CD4-positive, CD25-positive, alpha-beta regulatory T cell (primary cell): ENCODE measurements at regions not wholly inside any gene's neighbourhood (a gene's known extent, or its start where the extent isn't known, plus 50 kb on each side); places are given as distances from the start of the nearest gene placed in this dataset.

ENCODE experiments used
- ATAC-seq, 2 donors: fragments of 150-1000 bp; cut with Tn5 transposase; one replicate each; pipeline ENCODE4 v1.10.0; 2021; ENCODE audit warnings: low read depth in 2 of 2, moderate number of reproducible peaks in 2 of 2, moderate library complexity in 1 of 2
- DNase-seq, 3 donors: peaks; one replicate each; pipeline versions ENCODE4 v3.0.0 to v3.0.0-alpha.2; 2012 to 2022; ENCODE audit warnings: mixed read lengths in 1 of 3
- H3K27ac ChIP-seq: one replicate; pipeline ENCODE4 v1.7.0; 2013; ENCODE audit warnings: mild to moderate bottlenecking, low read length; ENCODE audit not compliant: insufficient read depth, poor library complexity, severe bottlenecking
- H3K27me3 ChIP-seq: one replicate; pipeline ENCODE4 v1.7.0; 2013; ENCODE audit warnings: low read length; ENCODE audit not compliant: control insufficient read depth, insufficient read depth
- H3K36me3 ChIP-seq: one replicate; pipeline ENCODE4 v1.7.0; 2013; ENCODE audit warnings: mild to moderate bottlenecking, low read length, moderate library complexity; ENCODE audit not compliant: control insufficient read depth, insufficient read depth
- H3K4me1 ChIP-seq: 2 replicates; pipeline ENCODE4 v1.7.0; 2013; ENCODE audit warnings: mild to moderate bottlenecking, low read length; ENCODE audit not compliant: insufficient read depth, control insufficient read depth, poor library complexity, severe bottlenecking
- H3K4me3 ChIP-seq: one replicate; pipeline ENCODE4 v1.7.0; 2013; ENCODE audit warnings: low read depth, mild to moderate bottlenecking, low read length, moderate library complexity
- H3K9me3 ChIP-seq, 2 experiments: 1 replicate in 1 of 2; 2 replicates in 1 of 2; pipeline ENCODE4 v1.7.0; 2013; ENCODE audit warnings: low read length in 2 of 2, mild to moderate bottlenecking in 1 of 2, moderate library complexity in 1 of 2; ENCODE audit not compliant: control insufficient read depth in 2 of 2
- H3K27ac Mint-ChIP-seq, 3 donors: one replicate each; pipeline ENCODE4 v1.8.0; 2020 to 2022; ENCODE audit warnings: mild to moderate bottlenecking in 3 of 3, mixed read lengths in 3 of 3, moderate library complexity in 2 of 3
- H3K27me3 Mint-ChIP-seq: one replicate; pipeline ENCODE4 v1.8.0; 2022; ENCODE audit warnings: mild to moderate bottlenecking, mixed read lengths
- H3K36me3 Mint-ChIP-seq: one replicate; pipeline ENCODE4 v1.8.0; 2020; ENCODE audit warnings: mixed read lengths
- H3K4me1 Mint-ChIP-seq, 4 donors: one replicate each; pipeline ENCODE4 v1.8.0; 2020 to 2022; ENCODE audit warnings: mixed read lengths in 4 of 4, mild to moderate bottlenecking in 1 of 4
- H3K4me3 Mint-ChIP-seq, 4 donors: one replicate each; pipeline ENCODE4 v1.8.0; 2020 to 2022; ENCODE audit warnings: mild to moderate bottlenecking in 4 of 4, mixed read lengths in 4 of 4, moderate library complexity in 3 of 4
- H3K9me3 Mint-ChIP-seq, 7 donors: one replicate each; pipeline ENCODE4 v1.8.0; 2020 to 2022; ENCODE audit warnings: mixed read lengths in 7 of 7, mild to moderate bottlenecking in 3 of 7, moderate library complexity in 2 of 7

- H3K4me1 Mint-ChIP-seq, result no peaks in the 10 kb centered on the region
- Histone ChIP-seq H3K36me3 (no peaks in the 10 kb centered on the region), H3K9me3 (no peaks in the 10 kb centered on the region), H3K27me3 (no peaks in the 10 kb centered on the region), H3K4me1 (no peaks in the 10 kb centered on the region), H3K27ac (no peak overlapping the region), H3K4me3 (no peak overlapping the region)
- DNase-seq (no peak), ATAC-seq (no peak)
- H3K27ac Mint-ChIP-seq, result no peak overlapping the region
- H3K27me3 Mint-ChIP-seq, result no peaks in the 10 kb centered on the region
- no peaks in the 10 kb centered on the region for H3K36me3 Mint-ChIP-seq
- peaks cover 1 to 7% (median 2%) of the 10 kb centered on the region in 7 donors for H3K9me3 Mint-ChIP-seq
- H3K4me3 Mint-ChIP-seq, result no peak overlapping the region
Measured at GRCh38 chr12:78674311-78675090, 190.1 kb upstream of the SYT1 start.

- H3K9me3 ChIP-seq, result no peaks in the 10 kb centered on the region
- H3K36me3 ChIP-seq, result no peaks in the 10 kb centered on the region
- no peak overlapping the region for H3K4me3 ChIP-seq
- Mint-ChIP-seq H3K36me3 (no peaks in the 10 kb centered on the region), H3K27ac (no peak overlapping the region), H3K27me3 (no peaks in the 10 kb centered on the region), H3K4me3 (no peak overlapping the region), H3K9me3 (peaks cover 0 to 8% (median 2%) of the 10 kb centered on the region in 7 donors), H3K4me1 (no peaks in the 10 kb centered on the region)
- DNase-seq (no peak), ATAC-seq (no peak)
- H3K27ac ChIP-seq, result no peak overlapping the region
- H3K4me1 ChIP-seq, result no peaks in the 10 kb centered on the region
- H3K27me3 ChIP-seq, result no peaks in the 10 kb centered on the region
Measured at GRCh38 chr12:78680596-78680995, 184.0 kb upstream of the SYT1 start.

- Mint-ChIP-seq H3K27ac (no peak overlapping the region), H3K9me3 (peaks cover 0 to 8% (median 3%) of the 10 kb centered on the region in 7 donors), H3K36me3 (no peaks in the 10 kb centered on the region), H3K4me3 (no peak overlapping the region), H3K27me3 (no peaks in the 10 kb centered on the region), H3K4me1 (no peaks in the 10 kb centered on the region)
- Histone ChIP-seq H3K9me3 (peaks cover 0 to 3% of the 10 kb centered on the region in 2 experiments), H3K4me3 (no peak overlapping the region), H3K4me1 (no peaks in the 10 kb centered on the region), H3K27me3 (no peaks in the 10 kb centered on the region), H3K27ac (no peak overlapping the region), H3K36me3 (no peaks in the 10 kb centered on the region)
- no peak for DNase-seq
- no peak for ATAC-seq
Measured at GRCh38 chr12:78683031-78683430, 181.5 kb upstream of the SYT1 start.

DNA sequence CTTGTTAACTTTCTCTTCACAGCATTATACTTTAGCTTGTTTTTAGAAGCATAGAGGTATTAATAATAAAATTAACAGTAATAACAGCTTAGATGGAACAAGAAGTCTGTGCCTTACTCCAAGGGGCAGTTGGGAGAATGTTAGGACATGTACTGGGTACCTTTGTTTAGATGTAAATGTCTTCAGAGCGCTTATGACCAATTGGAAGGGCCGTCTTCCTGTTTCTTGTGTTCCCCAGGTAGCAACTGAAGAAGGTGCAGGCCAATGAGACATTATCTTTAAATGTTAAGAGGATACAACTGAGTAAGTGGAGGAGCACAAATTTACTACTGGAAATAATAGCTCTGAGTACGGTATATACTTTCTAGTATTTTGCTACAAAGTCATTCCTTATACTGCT lies 180.9 kb upstream of the SYT1 start:
- no peaks in the 10 kb centered on the region for H3K27me3 Mint-ChIP-seq
- H3K4me1 Mint-ChIP-seq, result no peaks in the 10 kb centered on the region
- no peak overlapping the region for H3K4me3 ChIP-seq
- no peaks in the 10 kb centered on the region for H3K27me3 ChIP-seq
- no peak overlapping the region for H3K27ac Mint-ChIP-seq
- no peaks in the 10 kb centered on the region for H3K36me3 Mint-ChIP-seq
- H3K36me3 ChIP-seq, result no peaks in the 10 kb centered on the region
- H3K4me1 ChIP-seq, result no peaks in the 10 kb centered on the region
- H3K9me3 Mint-ChIP-seq, result peaks cover 0 to 11% (median 3%) of the 10 kb centered on the region in 7 donors
- H3K4me3 Mint-ChIP-seq, result no peak overlapping the region
- H3K9me3 ChIP-seq, result peaks cover 0 to 3% of the 10 kb centered on the region in 2 experiments
- DNase-seq (no peak), ATAC-seq (no peak)
- H3K27ac ChIP-seq, result no peak overlapping the region

DNA sequence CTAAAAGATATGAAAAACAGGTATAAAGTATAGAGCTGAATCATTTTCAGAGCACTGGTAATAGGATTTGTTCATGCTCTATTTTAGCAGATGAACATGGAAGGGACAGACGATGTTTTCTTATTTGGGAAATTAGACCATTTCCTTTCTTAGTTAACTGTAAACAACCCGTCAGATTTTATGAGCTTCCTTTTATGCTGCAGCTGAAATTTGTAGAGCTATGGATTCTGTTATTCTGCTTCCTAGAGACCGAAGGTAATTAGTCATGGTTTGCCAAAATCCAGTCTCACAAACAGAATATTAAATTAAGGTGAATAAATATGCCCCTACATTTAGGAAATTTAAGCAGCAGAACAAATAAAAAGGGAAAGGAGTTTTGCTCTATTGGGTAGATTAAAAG lies 180.2 kb upstream of the SYT1 start:
- H3K4me3 Mint-ChIP-seq, result no peak overlapping the region
- Histone ChIP-seq H3K36me3 (no peaks in the 10 kb centered on the region), H3K4me1 (no peaks in the 10 kb centered on the region), H3K4me3 (no peak overlapping the region), H3K27ac (no peak overlapping the region), H3K9me3 (peaks cover 0 to 3% of the 10 kb centered on the region in 2 experiments), H3K27me3 (no peaks in the 10 kb centered on the region)
- H3K36me3 Mint-ChIP-seq, result no peaks in the 10 kb centered on the region
- no peak for ATAC-seq
- DNase-seq, result no peak
- H3K27ac Mint-ChIP-seq, result no peak overlapping the region
- H3K27me3 Mint-ChIP-seq, result no peaks in the 10 kb centered on the region
- H3K9me3 Mint-ChIP-seq, result peaks cover 0 to 14% (median 3%) of the 10 kb centered on the region in 7 donors
- H3K4me1 Mint-ChIP-seq, result no peaks in the 10 kb centered on the region

DNA sequence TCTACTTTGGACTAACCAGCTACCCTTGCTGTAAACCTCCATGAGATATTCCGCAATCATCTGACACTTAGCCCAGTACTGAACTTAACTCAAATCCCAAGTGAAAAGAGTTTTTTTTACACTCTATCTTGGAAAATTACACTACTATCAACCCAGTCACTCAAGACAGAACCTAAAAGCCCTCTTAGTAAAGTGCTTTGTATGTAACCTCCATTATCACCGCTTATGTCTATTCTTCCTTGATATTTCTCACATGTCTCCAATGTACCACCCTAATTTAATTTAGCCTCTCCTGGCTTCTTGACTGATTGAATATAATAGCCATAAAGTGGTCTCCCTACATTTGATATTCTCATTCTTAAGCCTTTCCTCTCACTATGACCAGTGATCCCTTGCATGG lies 168.8 kb upstream of the SYT1 start:
- Histone ChIP-seq H3K27ac (no peak overlapping the region), H3K36me3 (no peaks in the 10 kb centered on the region), H3K27me3 (no peaks in the 10 kb centered on the region), H3K4me1 (no peaks in the 10 kb centered on the region), H3K9me3 (peaks cover 2 to 4% of the 10 kb centered on the region in 2 experiments), H3K4me3 (no peak overlapping the region)
- DNase-seq (no peak), ATAC-seq (no peak)
- H3K4me1 Mint-ChIP-seq, result no peaks in the 10 kb centered on the region
- H3K9me3 Mint-ChIP-seq, result peaks cover 0 to 12% (median 6%) of the 10 kb centered on the region in 7 donors
- H3K4me3 Mint-ChIP-seq, result no peak overlapping the region
- no peaks in the 10 kb centered on the region for H3K27me3 Mint-ChIP-seq
- no peak overlapping the region for H3K27ac Mint-ChIP-seq
- no peaks in the 10 kb centered on the region for H3K36me3 Mint-ChIP-seq

DNA sequence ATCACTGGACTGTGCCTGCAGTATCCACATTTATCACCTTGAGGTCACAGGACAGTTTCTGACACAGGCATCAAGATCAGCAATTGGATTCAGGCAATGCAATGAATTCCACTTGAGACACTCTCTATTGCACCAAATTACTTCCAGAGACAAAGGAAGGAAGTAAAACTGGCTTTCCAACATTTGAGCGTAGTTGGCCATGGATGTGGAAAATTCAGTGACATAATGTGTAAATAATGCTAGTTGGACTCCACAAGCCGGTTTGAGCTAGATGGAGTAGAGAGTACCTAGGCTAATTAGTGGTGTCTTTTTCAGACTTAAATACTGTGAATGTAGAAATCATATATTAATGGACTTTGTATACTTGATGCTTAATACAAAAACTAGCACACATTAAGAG lies 168.3 kb upstream of the SYT1 start:
- Mint-ChIP-seq H3K27ac (no peak overlapping the region), H3K9me3 (peaks cover 0 to 12% (median 6%) of the 10 kb centered on the region in 7 donors), H3K36me3 (no peaks in the 10 kb centered on the region), H3K27me3 (no peaks in the 10 kb centered on the region), H3K4me1 (no peaks in the 10 kb centered on the region), H3K4me3 (no peak overlapping the region)
- ATAC-seq, result no peak
- Histone ChIP-seq H3K4me3 (no peak overlapping the region), H3K9me3 (peaks cover 2 to 4% of the 10 kb centered on the region in 2 experiments), H3K27ac (no peak overlapping the region), H3K27me3 (no peaks in the 10 kb centered on the region), H3K4me1 (no peaks in the 10 kb centered on the region), H3K36me3 (no peaks in the 10 kb centered on the region)
- DNase-seq, result no peak

GRCh38 chr12:78697817-78698415 lies 166.7 kb upstream of the SYT1 start:
- H3K9me3 Mint-ChIP-seq, result peaks cover 0 to 16% (median 5%) of the 10 kb centered on the region in 7 donors
- Histone ChIP-seq H3K4me3 (no peak overlapping the region), H3K4me1 (no peaks in the 10 kb centered on the region), H3K27ac (no peak overlapping the region), H3K9me3 (peaks cover 2 to 4% of the 10 kb centered on the region in 2 experiments), H3K36me3 (no peaks in the 10 kb centered on the region), H3K27me3 (no peaks in the 10 kb centered on the region)
- no peaks in the 10 kb centered on the region for H3K4me1 Mint-ChIP-seq
- H3K36me3 Mint-ChIP-seq, result no peaks in the 10 kb centered on the region
- no peak overlapping the region for H3K27ac Mint-ChIP-seq
- no peak overlapping the region for H3K4me3 Mint-ChIP-seq
- DNase-seq, result no peak
- no peak for ATAC-seq
- no peaks in the 10 kb centered on the region for H3K27me3 Mint-ChIP-seq
